Activated CD8-positive, alpha-beta T cell treated with anti-CD3 and anti-CD28 coated beads for 36 hours (primary cell): ENCODE measurements at regions not wholly inside any gene's neighbourhood (a gene's known extent, or its start where the extent isn't known, plus 50 kb on each side); places are given as distances from the start of the nearest gene placed in this dataset.

Experiments used
- ATAC-seq: fragments of 200-7000 bp; cut with Tn5 transposase; one replicate; pipeline ENCODE4 v1.10.0; 2021; ENCODE audit warnings: mild to moderate bottlenecking, moderate library complexity
- CTCF ChIA-PET: fragments of 350-600 bp; sonication (Branson Sonifier 250); formaldehyde crosslinking; loops from one replicate; lab custom pipeline; 2021; ENCODE audit warnings: antibody characterized with exemption; lab: Charles Lee
- POLR2A ChIA-PET: fragments of 350-600 bp; sonication (Branson Sonifier 250); formaldehyde crosslinking; loops from one replicate; lab custom pipeline; 2021; ENCODE audit warnings: antibody characterized with exemption; lab: Charles Lee
- DNase-seq: peaks from one replicate; pipeline ENCODE4 v3.0.0-alpha.2; 2020
- H3K27ac Mint-ChIP-seq: one replicate; pipeline ENCODE4 v1.8.0; 2021; ENCODE audit warnings: mild to moderate bottlenecking, mixed read lengths
- H3K27me3 Mint-ChIP-seq: one replicate; pipeline ENCODE4 v1.8.0; 2021; ENCODE audit warnings: mixed read lengths
- H3K36me3 Mint-ChIP-seq: one replicate; pipeline ENCODE4 v1.8.0; 2021; ENCODE audit warnings: low read depth, mixed read lengths
- H3K4me1 Mint-ChIP-seq: one replicate; pipeline ENCODE4 v1.8.0; 2021; ENCODE audit warnings: low read depth, mixed read lengths
- H3K4me3 Mint-ChIP-seq: one replicate; pipeline ENCODE4 v1.8.0; 2021; ENCODE audit warnings: mild to moderate bottlenecking, moderate library complexity, mixed read lengths
- H3K9me3 Mint-ChIP-seq: one replicate; pipeline ENCODE4 v1.8.0; 2021; ENCODE audit warnings: mixed read lengths
- intact Hi-C: fragments of 100-400 bp; cut with micrococcal nuclease; formaldehyde crosslinking; loops from one replicate; pipeline ENCODE4 v1.10.0; 2022
- TF ChIP-seq, protein P1 (sequence below): fragments of 200-600 bp; IDR thresholded peaks from one replicate; pipeline ENCODE4 v1.8.0; 2022; ENCODE audit warnings: antibody characterized with exemption, mild to moderate bottlenecking

DNA sequence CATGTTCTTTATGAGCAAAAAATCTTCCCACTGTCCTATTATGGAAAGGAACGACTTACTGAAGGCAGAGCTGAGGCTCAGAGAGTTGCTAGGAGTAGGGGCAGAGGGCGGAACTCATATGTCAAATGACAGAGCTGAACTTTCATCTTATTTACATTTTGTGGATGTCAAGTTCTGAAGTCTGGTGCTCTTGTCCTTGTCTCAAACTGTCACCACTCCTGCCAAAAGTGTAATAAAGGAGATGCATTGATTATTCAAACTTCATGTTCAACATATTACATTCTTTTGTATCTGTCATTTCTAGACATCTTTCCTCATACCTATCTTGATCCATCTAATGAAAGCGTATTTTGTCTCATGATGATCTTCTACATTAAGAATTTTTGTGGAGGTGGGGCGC is 57.1 kb upstream of the C11orf87 start:
- ChIA-PET CTCF (no interaction called here), POLR2A (no interaction called here)
- no peak for DNase-seq
- no peak overlapping the region for H3K4me3 Mint-ChIP-seq
- intact Hi-C loops = no loop called here
- H3K9me3 Mint-ChIP-seq = peaks cover 3% of the 10 kb centered on the region
- no peaks in the 10 kb centered on the region for H3K27me3 Mint-ChIP-seq
- H3K36me3 Mint-ChIP-seq = no peaks in the 10 kb centered on the region
- ATAC-seq = no peak
- TF ChIP-seq, protein P1, sequence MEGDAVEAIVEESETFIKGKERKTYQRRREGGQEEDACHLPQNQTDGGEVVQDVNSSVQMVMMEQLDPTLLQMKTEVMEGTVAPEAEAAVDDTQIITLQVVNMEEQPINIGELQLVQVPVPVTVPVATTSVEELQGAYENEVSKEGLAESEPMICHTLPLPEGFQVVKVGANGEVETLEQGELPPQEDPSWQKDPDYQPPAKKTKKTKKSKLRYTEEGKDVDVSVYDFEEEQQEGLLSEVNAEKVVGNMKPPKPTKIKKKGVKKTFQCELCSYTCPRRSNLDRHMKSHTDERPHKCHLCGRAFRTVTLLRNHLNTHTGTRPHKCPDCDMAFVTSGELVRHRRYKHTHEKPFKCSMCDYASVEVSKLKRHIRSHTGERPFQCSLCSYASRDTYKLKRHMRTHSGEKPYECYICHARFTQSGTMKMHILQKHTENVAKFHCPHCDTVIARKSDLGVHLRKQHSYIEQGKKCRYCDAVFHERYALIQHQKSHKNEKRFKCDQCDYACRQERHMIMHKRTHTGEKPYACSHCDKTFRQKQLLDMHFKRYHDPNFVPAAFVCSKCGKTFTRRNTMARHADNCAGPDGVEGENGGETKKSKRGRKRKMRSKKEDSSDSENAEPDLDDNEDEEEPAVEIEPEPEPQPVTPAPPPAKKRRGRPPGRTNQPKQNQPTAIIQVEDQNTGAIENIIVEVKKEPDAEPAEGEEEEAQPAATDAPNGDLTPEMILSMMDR = no peak
- H3K27ac Mint-ChIP-seq = no peak overlapping the region
- H3K4me1 Mint-ChIP-seq = no peaks in the 10 kb centered on the region

DNA sequence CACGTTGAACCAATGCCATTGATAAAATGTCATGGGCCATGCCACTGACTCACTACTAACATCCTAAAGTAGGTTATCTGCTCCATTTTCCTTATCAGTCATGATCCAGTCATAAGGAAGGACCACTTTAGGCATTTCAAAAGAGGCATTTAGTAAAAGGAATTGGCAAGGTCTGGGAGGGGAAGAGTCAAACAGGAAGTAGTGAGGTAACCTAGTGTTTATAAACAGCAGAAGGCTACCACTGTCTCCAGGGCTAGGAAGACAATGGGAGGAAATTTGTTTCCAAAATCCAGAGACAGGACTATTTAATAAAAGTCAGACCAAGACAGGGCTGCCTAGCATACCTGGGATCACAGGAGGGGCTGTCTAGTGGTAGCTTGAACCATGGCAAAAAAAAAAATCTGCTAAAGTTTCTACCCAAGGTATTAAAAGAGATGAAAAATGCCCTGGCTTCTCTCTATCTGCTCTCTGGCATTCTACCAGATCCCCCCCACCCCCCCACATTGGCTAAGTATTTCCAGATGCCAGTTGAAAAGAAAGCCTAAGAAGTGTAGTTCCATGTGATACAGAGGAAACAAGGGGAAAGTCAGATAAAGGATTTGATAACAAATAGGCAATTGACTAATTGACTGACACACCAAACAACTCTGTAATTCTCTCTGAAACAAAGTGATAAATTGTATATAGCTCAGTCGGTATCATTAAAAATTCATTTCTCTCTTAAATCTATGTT is 50.4 kb upstream of the C11orf87 start:
- TF ChIP-seq, protein P1 = no peak
- ChIA-PET CTCF (no interaction called here), POLR2A (interaction anchor here (0.7 kb wide), 1 partner anchor 52 kb away, joined by 3 read pairs; no protein-coding TSS in a partner anchor)
- DNase-seq (no peak), ATAC-seq (no peak)
- intact Hi-C loops = no loop called here
- Mint-ChIP-seq H3K27ac (no peak overlapping the region), H3K4me3 (no peak overlapping the region), H3K9me3 (peaks cover 2% of the 10 kb centered on the region), H3K4me1 (no peaks in the 10 kb centered on the region), H3K36me3 (no peaks in the 10 kb centered on the region), H3K27me3 (peaks cover 3% of the 10 kb centered on the region)
